ACHN (cell line): ENCODE measurements at regions not wholly inside any gene's neighbourhood (a gene's known extent, or its start where the extent isn't known, plus 50 kb on each side); places are given as distances from the start of the nearest gene placed in this dataset.

Experiments used
- DNase-seq: peaks from one replicate; pipeline ENCODE4 v3.0.0-alpha.2; 2015
- in situ Hi-C: cut with HindIII; loops from 2 replicates; pipeline ENCODE4 v1.10.0; 2017; ENCODE audit warnings: low sequenced_read_pairs, low pct_ligation_motif_present, low pct_unique_long_range_greater_than_20kb

- in situ Hi-C loops = no loop called here
- DNase-seq = no peak
Observed at GRCh38 chr21:20315042-20315441, 683.2 kb upstream of the NCAM2 start.

DNA sequence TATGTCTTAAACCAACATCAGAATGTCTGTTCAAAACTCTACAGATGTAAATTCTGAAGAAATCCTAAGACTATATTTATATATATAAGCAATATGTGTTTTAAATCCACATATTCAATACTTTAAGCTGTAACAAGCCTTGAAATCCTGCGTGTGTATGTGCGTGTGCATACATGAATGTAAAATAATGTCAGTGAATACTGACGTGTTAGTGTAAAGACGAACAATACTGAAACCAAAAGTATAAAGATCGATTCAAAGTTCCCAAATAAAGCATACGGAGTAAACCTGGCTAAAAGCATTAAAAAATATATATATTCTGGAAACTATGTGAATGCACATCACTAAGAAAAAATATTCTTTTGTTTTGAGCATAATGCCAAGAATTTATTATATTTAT is 668.6 kb upstream of the NCAM2 start:
- in situ Hi-C loops = no loop called here
- no peak for DNase-seq

GRCh38 chr21:20330652-20331051 is 667.6 kb upstream of the NCAM2 start:
- in situ Hi-C loops = no loop called here
- DNase-seq = no peak

- in situ Hi-C loops = no loop called here
- DNase-seq = no peak
Observed at GRCh38 chr21:20334585-20334984, 663.6 kb upstream of the NCAM2 start.

GRCh38 chr21:20341431-20341830 is 656.8 kb upstream of the NCAM2 start:
- in situ Hi-C loops = no loop called here

GRCh38 chr21:20343186-20343585 is 655.0 kb upstream of the NCAM2 start:
- in situ Hi-C loops = no loop called here
- DNase-seq = no peak

More at GRCh38 chr21:20341431-20341830, 656.8 kb upstream of the NCAM2 start:
- no peak for DNase-seq

DNA sequence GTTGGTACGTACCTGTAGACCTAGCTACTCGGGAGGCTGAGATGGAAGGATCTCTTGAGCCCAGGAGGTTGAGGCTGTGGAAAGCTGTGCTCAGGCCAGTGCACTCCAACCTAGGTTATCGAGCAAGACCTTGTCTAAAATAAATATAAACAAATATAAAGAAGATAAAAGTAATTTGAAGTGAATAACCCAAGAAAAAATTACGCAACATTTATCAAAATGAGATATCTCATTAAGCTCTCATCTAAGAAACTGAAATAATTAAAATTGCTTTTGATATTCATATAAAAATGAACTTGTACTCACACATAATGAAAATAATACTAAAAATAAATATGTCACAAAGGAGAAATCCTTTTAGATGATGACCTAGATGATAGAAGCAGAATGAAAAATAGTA is 647.1 kb upstream of the NCAM2 start:
- in situ Hi-C loops = no loop called here
- DNase-seq = no peak

DNA sequence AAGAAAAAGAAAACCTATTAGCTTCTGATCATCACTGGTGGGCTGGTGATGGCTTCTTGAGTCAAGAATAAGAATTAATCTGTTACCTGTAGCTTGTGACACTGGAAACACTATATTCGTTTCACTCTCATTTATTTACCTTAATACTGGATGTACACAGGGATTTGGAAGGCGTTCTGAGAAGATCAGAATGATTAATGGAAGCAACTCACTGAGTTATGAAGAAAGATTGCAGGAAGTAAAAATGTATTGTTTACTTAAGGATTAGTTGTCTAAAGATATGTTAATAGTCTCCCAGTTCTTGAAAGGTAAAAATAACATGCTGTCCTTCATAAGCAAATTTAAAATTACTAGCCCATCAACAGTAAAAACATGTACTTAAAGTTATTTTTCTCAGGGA is 644.9 kb upstream of the NCAM2 start:
- in situ Hi-C loops = no loop called here
- no peak for DNase-seq

- in situ Hi-C loops = no loop called here
- DNase-seq = no peak
Observed at GRCh38 chr21:20373031-20373430, 625.2 kb upstream of the NCAM2 start.

DNA sequence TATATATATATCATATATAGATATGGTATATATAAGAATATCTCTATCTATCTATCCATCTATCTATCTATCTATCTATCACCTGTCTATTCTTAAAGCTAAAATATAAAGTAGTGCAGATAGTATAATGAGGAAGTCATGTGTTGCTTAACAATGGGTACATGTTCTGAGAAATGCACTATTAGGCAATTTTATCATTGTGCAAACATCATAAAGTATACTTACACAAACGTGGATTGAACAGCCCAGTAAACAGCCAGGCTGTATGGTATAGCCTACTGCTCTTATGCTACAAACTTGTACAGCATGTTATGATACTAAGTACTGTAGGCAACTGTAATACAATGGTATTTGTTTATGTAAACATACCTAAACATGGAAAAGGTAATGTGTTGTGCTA is 621.0 kb upstream of the NCAM2 start:
- no peak for DNase-seq
- in situ Hi-C loops = no loop called here

- in situ Hi-C loops = no loop called here
- no peak for DNase-seq
Observed at GRCh38 chr21:20388400-20388799, 609.8 kb upstream of the NCAM2 start.

- in situ Hi-C loops = no loop called here
- no peak for DNase-seq
Observed at GRCh38 chr21:20396798-20397197, 601.4 kb upstream of the NCAM2 start.

GRCh38 chr21:20404915-20405314 is 593.3 kb upstream of the NCAM2 start:
- in situ Hi-C loops = no loop called here
- DNase-seq = no peak

DNA sequence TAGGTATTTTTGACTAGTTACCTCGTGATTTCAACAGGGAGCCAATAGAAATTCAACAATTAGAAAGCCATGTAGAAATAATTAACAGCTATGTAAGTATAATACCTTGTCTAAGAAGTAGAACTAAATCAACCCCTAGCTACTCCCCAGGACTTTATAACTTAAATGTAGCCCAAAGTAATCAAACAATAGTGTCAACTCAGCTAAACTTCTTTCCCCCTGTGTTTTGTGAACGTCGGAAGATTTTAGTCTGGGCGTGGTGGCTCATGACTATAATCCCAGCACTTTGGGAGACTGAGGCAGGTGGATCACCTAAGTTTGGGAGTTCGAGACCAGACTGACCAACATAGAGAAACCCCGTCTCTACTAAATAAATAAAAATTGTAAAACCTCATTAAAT is 579.9 kb upstream of the NCAM2 start:
- in situ Hi-C loops = no loop called here
- no peak for DNase-seq

DNA sequence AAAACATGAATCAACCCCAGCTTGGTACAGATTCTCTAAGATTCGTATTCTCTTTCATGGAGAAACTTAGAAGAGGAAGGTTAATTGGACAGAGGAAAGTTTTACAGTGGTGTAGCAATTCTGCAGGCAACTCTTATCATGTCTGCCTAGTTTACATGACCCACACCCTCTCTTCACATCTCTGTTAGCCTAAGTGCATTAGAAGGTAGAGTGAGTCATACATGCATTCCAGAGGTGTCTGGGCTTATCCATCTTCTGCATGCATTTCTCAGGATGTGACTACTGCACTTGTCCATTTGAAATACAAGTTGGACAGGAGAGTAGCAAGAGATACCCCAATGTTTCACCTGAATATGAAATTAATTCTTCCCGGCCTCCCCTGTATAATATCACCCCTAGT is 578.4 kb upstream of the NCAM2 start:
- in situ Hi-C loops = no loop called here
- DNase-seq = no peak

DNA sequence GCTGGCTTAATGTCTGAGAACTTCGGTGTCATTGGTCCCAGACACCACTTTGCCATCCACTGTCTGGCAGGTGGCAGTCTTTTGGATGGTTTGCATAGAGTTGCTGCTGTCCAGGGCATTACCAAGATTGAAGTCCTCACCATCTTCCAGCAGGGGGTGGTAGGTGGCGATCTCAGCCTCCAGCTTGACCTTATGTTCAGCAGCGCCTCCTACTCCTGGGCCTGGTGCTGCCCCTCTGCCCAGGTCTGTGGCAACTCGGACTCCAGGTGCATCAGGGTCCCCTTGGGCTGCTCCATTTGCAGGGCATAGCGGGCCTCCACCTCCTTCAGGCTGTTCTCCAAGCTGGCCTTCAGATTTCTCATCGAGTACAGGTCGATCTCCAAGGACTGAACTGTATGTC is 573.3 kb upstream of the NCAM2 start:
- DNase-seq = peak; percentile 3
- in situ Hi-C loops = no loop called here

- no peak for DNase-seq
- in situ Hi-C loops = no loop called here
Observed at GRCh38 chr21:20425856-20426255, 572.4 kb upstream of the NCAM2 start.

DNA sequence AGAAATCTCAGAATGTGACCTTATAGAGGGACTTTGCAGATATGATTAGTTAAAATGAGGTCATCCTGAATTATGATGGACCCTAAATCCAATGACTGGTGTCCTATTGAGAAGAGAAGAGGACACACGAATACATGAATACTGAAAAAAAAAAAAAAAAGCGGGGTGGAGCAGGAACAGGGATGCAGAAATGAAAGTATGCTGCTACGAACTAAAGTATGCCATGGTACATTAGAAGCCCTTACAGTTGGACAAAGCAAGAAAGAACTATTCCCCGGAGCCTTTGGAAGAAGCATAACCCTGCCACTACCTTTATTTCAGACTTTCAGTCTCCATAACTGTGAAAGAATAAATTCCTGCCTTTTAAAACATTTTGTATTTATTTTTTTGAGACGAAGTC is 557.9 kb upstream of the NCAM2 start:
- no peak for DNase-seq
- in situ Hi-C loops = no loop called here

- DNase-seq = peak; percentile 1
- in situ Hi-C loops = no loop called here
Observed at GRCh38 chr21:20443558-20444155, 554.6 kb upstream of the NCAM2 start.

DNA sequence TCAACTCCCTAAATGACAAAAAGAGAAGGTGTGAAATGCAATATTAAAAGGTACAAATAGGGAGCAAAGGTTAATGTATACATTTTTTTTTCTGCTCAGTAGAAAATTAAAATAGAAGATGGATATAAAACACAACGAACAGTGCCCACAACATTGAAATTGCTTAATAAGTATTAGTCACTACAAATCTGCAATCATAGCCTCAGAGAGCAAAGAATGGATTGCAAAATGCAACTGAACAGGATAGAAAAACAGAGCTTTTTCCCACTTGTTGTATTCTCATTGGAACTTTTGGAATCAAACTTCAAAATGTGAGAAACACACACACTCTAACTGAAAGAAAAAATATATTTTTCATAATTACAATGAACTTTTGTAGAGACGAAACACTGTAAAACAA is 552.2 kb upstream of the NCAM2 start:
- in situ Hi-C loops = no loop called here
- DNase-seq = no peak

DNA sequence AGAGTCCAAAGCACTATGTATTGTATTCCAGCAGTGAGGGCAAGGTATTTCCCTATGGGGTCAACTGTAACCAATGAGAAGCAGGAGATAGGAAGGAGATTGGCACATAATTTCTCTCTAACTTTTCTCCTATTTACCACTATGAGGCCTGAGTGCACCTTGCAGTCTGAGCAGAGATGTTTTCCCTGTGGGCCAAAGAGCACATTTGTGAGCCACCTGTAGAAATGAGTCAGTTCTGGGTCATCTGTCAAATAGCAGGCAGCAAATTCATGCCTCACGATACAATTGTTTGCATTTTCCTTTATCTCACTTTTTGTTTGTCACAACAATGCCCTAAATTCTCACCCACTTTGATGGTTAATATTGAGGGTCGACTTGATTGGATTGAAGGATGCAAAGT is 547.2 kb upstream of the NCAM2 start:
- no peak for DNase-seq
- in situ Hi-C loops = no loop called here
